ENCODE measurements at regions not wholly inside any gene's neighbourhood (a gene's known extent, or its start where the extent isn't known, plus 50 kb on each side); places are given as distances from the start of the nearest gene placed in this dataset.

DNA sequence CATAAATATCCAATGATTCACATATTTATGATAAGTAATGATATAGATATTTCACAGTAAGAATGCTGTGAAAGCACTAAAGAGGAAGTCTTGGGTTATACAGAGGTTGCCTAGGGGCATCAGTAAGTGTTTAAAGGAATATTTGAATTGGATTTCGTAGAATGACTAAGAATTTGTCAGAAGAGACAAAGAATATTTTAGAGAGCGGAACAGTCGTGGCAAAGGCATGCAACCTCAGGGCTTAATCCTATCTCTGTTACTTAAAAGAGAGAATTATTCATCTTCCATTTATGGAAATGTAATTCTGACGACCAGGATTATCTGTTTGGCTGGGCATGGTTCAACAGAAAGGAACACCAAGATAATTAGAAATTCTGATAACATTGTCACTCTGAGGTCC lies 171.9 kb upstream of the NR5A2 start:
- H3K9me2 ChIP-seq (replicated peaks; ENCODE audit: insufficient read depth, low read length): no peaks in the 10 kb centered on the region
- H2AFZ ChIP-seq (ENCODE audit: low read depth, low read length, severe bottlenecking): no peak overlapping the region
- H3K4me3 ChIP-seq (ENCODE audit: insufficient read depth, low read length, poor library complexity, severe bottlenecking): no peak overlapping the region
- TF ChIP-seq, protein P1, sequence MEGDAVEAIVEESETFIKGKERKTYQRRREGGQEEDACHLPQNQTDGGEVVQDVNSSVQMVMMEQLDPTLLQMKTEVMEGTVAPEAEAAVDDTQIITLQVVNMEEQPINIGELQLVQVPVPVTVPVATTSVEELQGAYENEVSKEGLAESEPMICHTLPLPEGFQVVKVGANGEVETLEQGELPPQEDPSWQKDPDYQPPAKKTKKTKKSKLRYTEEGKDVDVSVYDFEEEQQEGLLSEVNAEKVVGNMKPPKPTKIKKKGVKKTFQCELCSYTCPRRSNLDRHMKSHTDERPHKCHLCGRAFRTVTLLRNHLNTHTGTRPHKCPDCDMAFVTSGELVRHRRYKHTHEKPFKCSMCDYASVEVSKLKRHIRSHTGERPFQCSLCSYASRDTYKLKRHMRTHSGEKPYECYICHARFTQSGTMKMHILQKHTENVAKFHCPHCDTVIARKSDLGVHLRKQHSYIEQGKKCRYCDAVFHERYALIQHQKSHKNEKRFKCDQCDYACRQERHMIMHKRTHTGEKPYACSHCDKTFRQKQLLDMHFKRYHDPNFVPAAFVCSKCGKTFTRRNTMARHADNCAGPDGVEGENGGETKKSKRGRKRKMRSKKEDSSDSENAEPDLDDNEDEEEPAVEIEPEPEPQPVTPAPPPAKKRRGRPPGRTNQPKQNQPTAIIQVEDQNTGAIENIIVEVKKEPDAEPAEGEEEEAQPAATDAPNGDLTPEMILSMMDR (IDR thresholded peaks at IDR 0.05; ENCODE audit: insufficient read depth, low read length, poor library complexity, severe bottlenecking): no peak
- no peak for TF ChIP-seq EZH2phosphoT487 (conservative IDR thresholded peaks at IDR 0.05; ENCODE audit: low read length)
- H3K79me2 ChIP-seq (ENCODE audit: insufficient read depth, low read length): no peaks in the 10 kb centered on the region
- H3K9ac ChIP-seq (ENCODE audit: low read length): no peak overlapping the region
- H4K20me1 ChIP-seq (ENCODE audit: low read depth, low read length): no peaks in the 10 kb centered on the region
- no peaks in the 10 kb centered on the region for H3F3A ChIP-seq (ENCODE audit: insufficient read depth)
- no peaks in the 10 kb centered on the region for H3K9me3 ChIP-seq (ENCODE audit: insufficient read depth, low read length)
- H3K27ac ChIP-seq (ENCODE audit: low read depth, low read length): no peak overlapping the region
- no peak overlapping the region for H3K4me2 ChIP-seq (ENCODE audit: low read depth, low read length, poor library complexity, severe bottlenecking)
- no peaks in the 10 kb centered on the region for H3K36me3 ChIP-seq (ENCODE audit: low read length)
- no peaks in the 10 kb centered on the region for H3K27me3 ChIP-seq (ENCODE audit: low read length)

DNA sequence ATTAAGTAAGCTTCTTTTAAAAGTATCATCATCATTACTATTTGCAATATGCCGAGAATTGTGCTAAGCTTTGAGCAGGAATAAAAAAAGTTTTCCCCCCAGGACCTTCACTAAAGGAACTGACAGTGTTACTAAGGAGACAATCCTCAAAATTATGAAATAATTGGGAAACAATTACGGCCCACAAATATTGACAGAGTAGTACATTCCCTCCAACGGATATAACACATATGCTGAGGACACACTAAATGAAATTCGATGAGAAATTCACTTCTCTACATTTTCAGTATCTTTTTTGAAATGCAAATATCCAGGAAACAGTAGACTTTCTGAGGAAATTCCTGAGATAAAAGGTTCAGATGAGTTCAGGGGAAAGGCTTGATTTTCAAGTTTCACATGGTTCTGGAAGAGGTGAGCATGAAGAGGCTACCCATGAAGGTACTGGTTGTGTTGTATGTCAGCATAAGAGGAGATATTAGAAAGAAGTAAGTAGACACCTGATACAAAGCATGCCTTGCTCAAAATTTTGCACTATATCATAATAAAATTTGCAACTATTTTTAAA lies 171.2 kb upstream of the NR5A2 start:
- no peaks in the 10 kb centered on the region for H3F3A ChIP-seq (ENCODE audit: insufficient read depth)
- no peak overlapping the region for H3K4me2 ChIP-seq (ENCODE audit: low read depth, low read length, poor library complexity, severe bottlenecking)
- no peak overlapping the region for H2AFZ ChIP-seq (ENCODE audit: low read depth, low read length, severe bottlenecking)
- H3K4me3 ChIP-seq (ENCODE audit: insufficient read depth, low read length, poor library complexity, severe bottlenecking): no peak overlapping the region
- H4K20me1 ChIP-seq (ENCODE audit: low read depth, low read length): no peaks in the 10 kb centered on the region
- no peaks in the 10 kb centered on the region for H3K36me3 ChIP-seq (ENCODE audit: low read length)
- no peaks in the 10 kb centered on the region for H3K9me2 ChIP-seq (replicated peaks; ENCODE audit: insufficient read depth, low read length)
- no peaks in the 10 kb centered on the region for H3K79me2 ChIP-seq (ENCODE audit: insufficient read depth, low read length)
- H3K27me3 ChIP-seq (ENCODE audit: low read length): no peaks in the 10 kb centered on the region
- H3K27ac ChIP-seq (ENCODE audit: low read depth, low read length): no peak overlapping the region
- H3K9me3 ChIP-seq (ENCODE audit: insufficient read depth, low read length): no peaks in the 10 kb centered on the region
- H3K9ac ChIP-seq (ENCODE audit: low read length): no peak overlapping the region
- TF ChIP-seq, protein P1 (IDR thresholded peaks at IDR 0.05; ENCODE audit: insufficient read depth, low read length, poor library complexity, severe bottlenecking): no peak
- no peak for TF ChIP-seq EZH2phosphoT487 (conservative IDR thresholded peaks at IDR 0.05; ENCODE audit: low read length)

DNA sequence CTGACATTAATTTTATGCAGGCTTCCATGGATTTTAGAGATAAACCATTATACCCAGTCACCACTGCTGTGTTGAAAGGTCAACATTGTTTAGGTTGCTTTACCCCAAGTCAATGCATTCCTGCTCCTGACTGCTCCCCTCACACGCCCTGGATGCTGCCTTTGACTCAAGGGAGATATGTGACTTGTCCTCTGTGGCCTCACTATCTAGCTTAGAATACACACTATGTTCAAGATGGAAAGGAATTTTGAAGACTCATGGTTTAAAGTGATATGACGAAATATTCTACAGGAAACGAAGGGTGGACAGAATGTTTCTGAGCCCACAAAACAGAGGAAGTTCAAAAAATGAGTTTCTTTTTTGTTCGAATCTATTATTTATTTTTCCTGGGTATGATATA lies 170.4 kb upstream of the NR5A2 start:
- Histone ChIP-seq H3K27ac (ENCODE audit: low read depth, low read length) (no peak overlapping the region), H4K20me1 (ENCODE audit: low read depth, low read length) (no peaks in the 10 kb centered on the region), H3K9me2 (replicated peaks; ENCODE audit: insufficient read depth, low read length) (no peaks in the 10 kb centered on the region), H2AFZ (ENCODE audit: low read depth, low read length, severe bottlenecking) (no peak overlapping the region), H3K79me2 (ENCODE audit: insufficient read depth, low read length) (no peaks in the 10 kb centered on the region), H3K9ac (ENCODE audit: low read length) (no peak overlapping the region), H3K4me2 (ENCODE audit: low read depth, low read length, poor library complexity, severe bottlenecking) (no peak overlapping the region), H3F3A (ENCODE audit: insufficient read depth) (no peaks in the 10 kb centered on the region), H3K4me3 (ENCODE audit: insufficient read depth, low read length, poor library complexity, severe bottlenecking) (no peak overlapping the region), H3K36me3 (ENCODE audit: low read length) (no peaks in the 10 kb centered on the region), H3K27me3 (ENCODE audit: low read length) (no peaks in the 10 kb centered on the region), H3K9me3 (ENCODE audit: insufficient read depth, low read length) (no peaks in the 10 kb centered on the region)
- no peak for TF ChIP-seq EZH2phosphoT487 (conservative IDR thresholded peaks at IDR 0.05; ENCODE audit: low read length)
- TF ChIP-seq, protein P1 (IDR thresholded peaks at IDR 0.05; ENCODE audit: insufficient read depth, low read length, poor library complexity, severe bottlenecking): no peak
